ENCODE measurements at regions not wholly inside any gene's neighbourhood (a gene's known extent, or its start where the extent isn't known, plus 50 kb on each side); places are given as distances from the start of the nearest gene placed in this dataset.

- TF ChIP-seq BHLHE40 (IDR thresholded peaks at IDR 0.05; ENCODE audit: borderline replicate concordance), result no peak
- no peak for TF ChIP-seq L3MBTL2 (conservative IDR thresholded peaks at IDR 0.05)
- TF ChIP-seq FOXM1 (IDR thresholded peaks at IDR 0.05; ENCODE audit: borderline replicate concordance), result no peak
- no peak for TF ChIP-seq CTBP1 (IDR thresholded peaks at IDR 0.05; ENCODE audit: borderline replicate concordance)
- TF ChIP-seq SUZ12 (IDR thresholded peaks at IDR 0.05), result no peak
- no peak for TF ChIP-seq SP1 (IDR thresholded peaks at IDR 0.05)
- no peak for TF ChIP-seq HDGF (IDR thresholded peaks at IDR 0.05; ENCODE audit: borderline replicate concordance)
- no peak for TF ChIP-seq PKNOX1 (IDR thresholded peaks at IDR 0.05)
- no peak for TF ChIP-seq LEF1 (IDR thresholded peaks at IDR 0.05; ENCODE audit: borderline replicate concordance)
- no peak for TF ChIP-seq ARNT (IDR thresholded peaks at IDR 0.05)
These were observed 363.4 kb downstream of the GLRX3 start for GRCh38 chr10:130499541-130499940.

Measured in HEK293T (cell line).